GM12865 (cell line): ENCODE measurements at regions not wholly inside any gene's neighbourhood (a gene's known extent, or its start where the extent isn't known, plus 50 kb on each side); places are given as distances from the start of the nearest gene placed in this dataset.
"Not testable (repeated sequence)": the region's sequence is repeated elsewhere in the genome, so short reads cannot be mapped to it uniquely, and the experiment has no call there.

ENCODE experiments used
- DNase-seq: peaks from one replicate; pipeline ENCODE4 v3.0.0; 2010; ENCODE audit warnings: low read depth
- H3K4me3 ChIP-seq: 2 replicates; pipeline ENCODE4 v1.5.1; 2011; ENCODE audit warnings: mild to moderate bottlenecking, low read depth, low read length, control low read depth
- CTCF ChIP-seq: IDR thresholded peaks from 2 replicates; pipeline ENCODE4 v1.5.1; 2011; ENCODE audit warnings: low read length, control low read depth, low read depth, inconsistent platforms; ENCODE audit not compliant: insufficient read depth; ENCODE audit errors: missing control alignments

GRCh38 chr3:82000350-82000749 is 238.9 kb upstream of the GBE1 start:
- DNase-seq: peak; percentile 5
- no peak overlapping the region for H3K4me3 ChIP-seq
- no peak for TF ChIP-seq CTCF

- DNase-seq: no peak
- H3K4me3 ChIP-seq: no peak overlapping the region
- TF ChIP-seq CTCF: no peak
Measured at GRCh38 chr3:81998907-81999306, 237.5 kb upstream of the GBE1 start.

GRCh38 chr3:81998139-81998755 is 236.8 kb upstream of the GBE1 start:
- TF ChIP-seq CTCF: no peak
- H3K4me3 ChIP-seq: no peak overlapping the region
- DNase-seq: no peak

GRCh38 chr3:81997390-81997789 is 235.9 kb upstream of the GBE1 start:
- no peak overlapping the region for H3K4me3 ChIP-seq
- no peak for TF ChIP-seq CTCF
- no peak for DNase-seq

- no peak for TF ChIP-seq CTCF
- H3K4me3 ChIP-seq: no peak overlapping the region
- no peak for DNase-seq
Measured at GRCh38 chr3:81995329-81995728, 233.9 kb upstream of the GBE1 start.

- H3K4me3 ChIP-seq: no peak overlapping the region
- no peak for TF ChIP-seq CTCF
Measured at GRCh38 chr3:81989758-81990157, 228.3 kb upstream of the GBE1 start.

GRCh38 chr3:81989274-81989673 is 227.8 kb upstream of the GBE1 start:
- no peak overlapping the region for H3K4me3 ChIP-seq
- DNase-seq: no peak
- TF ChIP-seq CTCF: no peak

More at GRCh38 chr3:81989758-81990157, 228.3 kb upstream of the GBE1 start:
- DNase-seq: no peak

- not testable (repeated sequence) for DNase-seq, H3K4me3 ChIP-seq
Measured at GRCh38 chr3:81987412-81987811, 226.0 kb upstream of the GBE1 start.
